Dendritic cell treated with granulocyte-macrophage colony-stimulating factor and Interleukin-4, amounts not matched to agents 40 ng/mL and 50 ng/mL, for 4 days (primary cell): ENCODE measurements at regions not wholly inside any gene's neighbourhood (a gene's known extent, or its start where the extent isn't known, plus 50 kb on each side); places are given as distances from the start of the nearest gene placed in this dataset.
A peak's percentile ranks its signal among the peaks of the same experiment; 100 is the strongest.

Experiments used
- H3K27ac Mint-ChIP-seq: one replicate; pipeline ENCODE4 v1.8.0; 2022; ENCODE audit warnings: mild to moderate bottlenecking, mixed read lengths
- H3K27me3 Mint-ChIP-seq: one replicate; pipeline ENCODE4 v1.8.0; 2022; ENCODE audit warnings: mild to moderate bottlenecking, mixed read lengths
- H3K36me3 Mint-ChIP-seq: one replicate; pipeline ENCODE4 v1.8.0; 2022; ENCODE audit warnings: low read depth, mixed read lengths
- H3K4me1 Mint-ChIP-seq: one replicate; pipeline ENCODE4 v1.8.0; 2022; ENCODE audit warnings: low read depth, mixed read lengths
- H3K4me3 Mint-ChIP-seq: one replicate; pipeline ENCODE4 v1.8.0; 2022; ENCODE audit warnings: mild to moderate bottlenecking, moderate library complexity, mixed read lengths
- H3K9me3 Mint-ChIP-seq: one replicate; pipeline ENCODE4 v1.8.0; 2022; ENCODE audit warnings: mixed read lengths
- intact Hi-C: fragments of 100-400 bp; cut with micrococcal nuclease; formaldehyde crosslinking; loops from one replicate; pipeline ENCODE4 v1.15.0; 2022

GRCh38 chr10:88154596-88155250 lies 291.3 kb downstream of the PTEN start:
- Mint-ChIP-seq H3K27me3 (no peaks in the 10 kb centered on the region), H3K27ac (no peak overlapping the region), H3K9me3 (no peaks in the 10 kb centered on the region), H3K4me3 (no peak overlapping the region), H3K4me1 (peaks cover 39% of the 10 kb centered on the region), H3K36me3 (no peaks in the 10 kb centered on the region)
- intact Hi-C loops, result no loop called here

GRCh38 chr10:88156341-88156740 lies 292.9 kb downstream of the PTEN start:
- no peaks in the 10 kb centered on the region for H3K9me3 Mint-ChIP-seq

GRCh38 chr10:88157981-88158465 lies 294.6 kb downstream of the PTEN start:
- intact Hi-C loops, result no loop called here
- peaks cover 45% of the 10 kb centered on the region for H3K4me1 Mint-ChIP-seq
- H3K9me3 Mint-ChIP-seq, result no peaks in the 10 kb centered on the region
- H3K4me3 Mint-ChIP-seq, result no peak overlapping the region
- no peaks in the 10 kb centered on the region for H3K27me3 Mint-ChIP-seq
- no peaks in the 10 kb centered on the region for H3K36me3 Mint-ChIP-seq
- H3K27ac Mint-ChIP-seq, result no peak overlapping the region

More at GRCh38 chr10:88156341-88156740, 292.9 kb downstream of the PTEN start:
- Mint-ChIP-seq H3K4me1 (peaks cover 44% of the 10 kb centered on the region), H3K27me3 (no peaks in the 10 kb centered on the region), H3K36me3 (no peaks in the 10 kb centered on the region), H3K27ac (no peak overlapping the region), H3K4me3 (no peak overlapping the region)
- intact Hi-C loops, result no loop called here

- intact Hi-C loops, result no loop called here
- Mint-ChIP-seq H3K36me3 (no peaks in the 10 kb centered on the region), H3K9me3 (no peaks in the 10 kb centered on the region), H3K27me3 (no peaks in the 10 kb centered on the region), H3K4me3 (no peak overlapping the region), H3K4me1 (peaks cover 47% of the 10 kb centered on the region), H3K27ac (peak overlapping the region; percentile 16)
Observed at GRCh38 chr10:88158526-88159122, 295.2 kb downstream of the PTEN start.

- no peaks in the 10 kb centered on the region for H3K27me3 Mint-ChIP-seq
- peak overlapping the region; percentile 50 for H3K4me3 Mint-ChIP-seq
- H3K36me3 Mint-ChIP-seq, result no peaks in the 10 kb centered on the region
- H3K9me3 Mint-ChIP-seq, result no peaks in the 10 kb centered on the region
- H3K4me1 Mint-ChIP-seq, result peaks cover 45% of the 10 kb centered on the region
- peak overlapping the region; percentile 16 for H3K27ac Mint-ChIP-seq
- intact Hi-C loops, result no loop called here
Observed at GRCh38 chr10:88159127-88159829, 295.9 kb downstream of the PTEN start.

GRCh38 chr10:88161070-88161469 lies 297.6 kb downstream of the PTEN start:
- Mint-ChIP-seq H3K4me3 (no peak overlapping the region), H3K9me3 (no peaks in the 10 kb centered on the region), H3K36me3 (no peaks in the 10 kb centered on the region), H3K27me3 (no peaks in the 10 kb centered on the region), H3K4me1 (peaks cover 45% of the 10 kb centered on the region), H3K27ac (no peak overlapping the region)
- intact Hi-C loops, result no loop called here

GRCh38 chr10:88161756-88162155 lies 298.3 kb downstream of the PTEN start:
- no peaks in the 10 kb centered on the region for H3K9me3 Mint-ChIP-seq
- H3K4me1 Mint-ChIP-seq, result peaks cover 51% of the 10 kb centered on the region
- H3K27ac Mint-ChIP-seq, result no peak overlapping the region
- no peaks in the 10 kb centered on the region for H3K27me3 Mint-ChIP-seq
- no peaks in the 10 kb centered on the region for H3K36me3 Mint-ChIP-seq
- intact Hi-C loops, result no loop called here
- no peak overlapping the region for H3K4me3 Mint-ChIP-seq

GRCh38 chr10:88162852-88163251 lies 299.4 kb downstream of the PTEN start:
- intact Hi-C loops, result no loop called here
- H3K27ac Mint-ChIP-seq, result no peak overlapping the region
- no peaks in the 10 kb centered on the region for H3K27me3 Mint-ChIP-seq
- peaks cover 58% of the 10 kb centered on the region for H3K4me1 Mint-ChIP-seq
- no peaks in the 10 kb centered on the region for H3K36me3 Mint-ChIP-seq
- H3K4me3 Mint-ChIP-seq, result no peak overlapping the region
- no peaks in the 10 kb centered on the region for H3K9me3 Mint-ChIP-seq

- peaks cover 52% of the 10 kb centered on the region for H3K4me1 Mint-ChIP-seq
- H3K4me3 Mint-ChIP-seq, result no peak overlapping the region
- no peak overlapping the region for H3K27ac Mint-ChIP-seq
- H3K9me3 Mint-ChIP-seq, result peaks cover 1% of the 10 kb centered on the region
- no peaks in the 10 kb centered on the region for H3K27me3 Mint-ChIP-seq
- H3K36me3 Mint-ChIP-seq, result no peaks in the 10 kb centered on the region
- intact Hi-C loops, result no loop called here
Observed at GRCh38 chr10:88163572-88163971, 300.1 kb downstream of the PTEN start.

GRCh38 chr10:88164471-88164870 lies 301.0 kb downstream of the PTEN start:
- Mint-ChIP-seq H3K36me3 (peaks cover 6% of the 10 kb centered on the region), H3K27me3 (no peaks in the 10 kb centered on the region), H3K4me3 (no peak overlapping the region), H3K27ac (no peak overlapping the region), H3K4me1 (peaks cover 46% of the 10 kb centered on the region), H3K9me3 (peaks cover 10% of the 10 kb centered on the region)
- intact Hi-C loops, result no loop called here

GRCh38 chr10:88165849-88166271 lies 302.4 kb downstream of the PTEN start:
- H3K9me3 Mint-ChIP-seq, result peaks cover 14% of the 10 kb centered on the region
- H3K36me3 Mint-ChIP-seq, result peaks cover 6% of the 10 kb centered on the region
- no peak overlapping the region for H3K4me3 Mint-ChIP-seq
- H3K27me3 Mint-ChIP-seq, result no peaks in the 10 kb centered on the region
- peaks cover 41% of the 10 kb centered on the region for H3K4me1 Mint-ChIP-seq
- H3K27ac Mint-ChIP-seq, result no peak overlapping the region
- intact Hi-C loops, result no loop called here

GRCh38 chr10:88168171-88169036 lies 305.0 kb downstream of the PTEN start:
- no peak overlapping the region for H3K4me3 Mint-ChIP-seq
- H3K36me3 Mint-ChIP-seq, result peaks cover 6% of the 10 kb centered on the region
- H3K4me1 Mint-ChIP-seq, result peaks cover 26% of the 10 kb centered on the region
- H3K27me3 Mint-ChIP-seq, result no peaks in the 10 kb centered on the region
- intact Hi-C loops, result no loop called here
- H3K9me3 Mint-ChIP-seq, result peaks cover 14% of the 10 kb centered on the region
- no peak overlapping the region for H3K27ac Mint-ChIP-seq

- Mint-ChIP-seq H3K9me3 (peaks cover 17% of the 10 kb centered on the region), H3K36me3 (peaks cover 6% of the 10 kb centered on the region), H3K27me3 (no peaks in the 10 kb centered on the region), H3K27ac (no peak overlapping the region), H3K4me1 (peaks cover 24% of the 10 kb centered on the region), H3K4me3 (no peak overlapping the region)
- intact Hi-C loops, result no loop called here
Observed at GRCh38 chr10:88169037-88169319, 305.6 kb downstream of the PTEN start.

GRCh38 chr10:88170628-88171027 lies 307.2 kb downstream of the PTEN start:
- Mint-ChIP-seq H3K27ac (no peak overlapping the region), H3K36me3 (peaks cover 15% of the 10 kb centered on the region), H3K27me3 (no peaks in the 10 kb centered on the region), H3K9me3 (peaks cover 33% of the 10 kb centered on the region), H3K4me1 (peaks cover 17% of the 10 kb centered on the region), H3K4me3 (no peak overlapping the region)
- intact Hi-C loops, result no loop called here
